GM12892 (cell line): ENCODE measurements at regions not wholly inside any gene's neighbourhood (a gene's known extent, or its start where the extent isn't known, plus 50 kb on each side); places are given as distances from the start of the nearest gene placed in this dataset.
A peak's percentile ranks its signal among the peaks of the same experiment; 100 is the strongest.

Source experiments
- DNase-seq: peaks from one replicate; pipeline ENCODE4 v3.0.0; 2011; ENCODE audit not compliant: insufficient read length
- FAIRE-seq: peaks from 2 replicates; lab custom pipeline; 2011; peaks lifted over from hg19 to GRCh38; lab: Jason Lieb, UNC
- POLR2A ChIP-seq: IDR thresholded peaks from 2 replicates; pipeline ENCODE4 v1.6.1; 2011; ENCODE audit warnings: low read depth, low read length, control low read depth
- POLR2AphosphoS5 ChIP-seq: IDR thresholded peaks from 2 replicates; pipeline ENCODE4 v1.6.1; 2011; ENCODE audit warnings: low read depth, low read length, control low read depth
- TAF1 ChIP-seq: IDR thresholded peaks from 2 replicates; pipeline ENCODE4 v1.6.1; 2011; ENCODE audit warnings: low read depth, mild to moderate bottlenecking, control low read depth, low read length, borderline replicate concordance

DNA sequence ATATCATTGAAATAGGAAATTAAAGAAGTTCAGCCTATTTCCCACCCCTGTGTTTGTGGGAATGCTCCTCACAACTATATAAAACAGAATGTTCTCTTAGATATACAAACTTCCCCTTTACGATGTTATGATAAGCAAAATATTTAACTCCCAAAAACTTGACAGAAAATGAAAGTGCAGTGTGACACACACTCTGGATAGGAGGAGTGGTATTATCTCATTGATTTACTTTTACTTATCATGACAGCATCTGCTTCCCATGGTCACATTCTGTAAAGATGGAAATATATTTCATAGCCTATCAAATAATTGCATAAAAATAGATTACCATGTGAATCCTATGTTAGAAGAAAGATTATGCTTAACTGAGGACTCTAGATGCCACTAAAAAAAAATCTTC lies 96.6 kb upstream of the STK17B start:
- DNase-seq: no peak
- FAIRE-seq: no peak
- TF ChIP-seq TAF1 (no peak), POLR2AphosphoS5 (no peak), POLR2A (no peak)

DNA sequence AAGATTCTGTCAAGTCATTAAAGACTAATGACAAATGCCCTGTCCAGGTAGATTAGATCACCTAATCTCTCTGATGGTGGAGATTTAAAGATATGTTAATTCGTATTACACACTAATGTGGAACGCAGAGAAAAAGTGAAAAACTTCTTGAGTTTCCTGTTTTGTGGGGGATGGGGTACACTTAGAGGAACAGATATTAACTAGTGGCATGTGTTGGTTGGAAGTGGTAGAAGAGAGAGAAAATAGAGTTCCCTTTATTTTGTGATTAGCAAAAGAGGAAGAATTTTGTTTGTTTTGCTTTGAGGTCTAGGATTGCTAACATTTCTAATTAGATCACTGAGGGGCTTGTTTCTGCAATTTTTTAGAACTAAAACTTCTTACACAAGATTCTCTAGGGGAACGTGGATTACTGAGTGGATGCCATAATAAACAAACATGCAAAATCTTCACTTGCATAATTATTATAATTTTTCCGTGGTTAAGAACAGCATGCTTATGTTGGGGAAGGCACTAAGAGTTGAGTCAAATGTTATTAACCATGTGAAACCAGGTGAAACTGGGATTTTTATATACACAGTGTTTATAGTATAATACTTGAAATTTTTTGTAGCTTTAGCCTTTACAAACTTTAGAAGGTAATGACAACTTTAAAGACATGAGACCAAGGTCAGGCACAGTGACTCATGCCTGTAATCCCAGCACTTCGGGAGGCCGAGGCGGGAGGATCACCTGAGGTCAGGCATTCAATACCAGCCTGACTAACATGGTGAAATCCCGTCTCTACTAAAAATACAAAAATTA lies 97.4 kb upstream of the STK17B start:
- DNase-seq (no peak), FAIRE-seq (peak; percentile 36)
- no peak for TF ChIP-seq TAF1
- TF ChIP-seq POLR2AphosphoS5: no peak
- TF ChIP-seq POLR2A: no peak

GRCh38 chr2:196271795-196272194 lies 100.4 kb upstream of the STK17B start:
- DNase-seq: no peak
- peak; percentile 5 for FAIRE-seq
- TF ChIP-seq POLR2A (no peak), POLR2AphosphoS5 (no peak), TAF1 (no peak)

DNA sequence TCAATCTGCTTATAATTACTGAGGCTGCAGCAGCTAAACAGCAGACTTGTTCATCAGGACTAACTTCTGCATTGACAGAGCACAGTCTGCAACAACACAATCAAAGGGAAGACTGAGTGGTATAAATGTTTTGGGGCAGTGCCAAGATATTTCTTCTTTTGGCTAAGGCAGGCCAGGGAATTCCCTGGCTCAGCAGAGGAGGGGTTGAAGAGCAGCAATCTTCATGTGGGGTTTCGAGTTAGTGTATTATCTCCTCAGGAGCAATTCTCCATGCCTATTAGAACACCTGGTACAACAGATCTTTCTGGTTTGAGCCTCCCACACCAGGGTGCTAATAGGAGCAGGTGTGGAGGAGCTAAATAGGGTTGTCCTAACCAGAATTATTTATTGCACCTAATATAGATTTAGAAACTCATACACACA lies 103.0 kb upstream of the STK17B start:
- DNase-seq (no peak), FAIRE-seq (peak; percentile 79)
- TF ChIP-seq TAF1: no peak
- no peak for TF ChIP-seq POLR2AphosphoS5
- TF ChIP-seq POLR2A: no peak

DNA sequence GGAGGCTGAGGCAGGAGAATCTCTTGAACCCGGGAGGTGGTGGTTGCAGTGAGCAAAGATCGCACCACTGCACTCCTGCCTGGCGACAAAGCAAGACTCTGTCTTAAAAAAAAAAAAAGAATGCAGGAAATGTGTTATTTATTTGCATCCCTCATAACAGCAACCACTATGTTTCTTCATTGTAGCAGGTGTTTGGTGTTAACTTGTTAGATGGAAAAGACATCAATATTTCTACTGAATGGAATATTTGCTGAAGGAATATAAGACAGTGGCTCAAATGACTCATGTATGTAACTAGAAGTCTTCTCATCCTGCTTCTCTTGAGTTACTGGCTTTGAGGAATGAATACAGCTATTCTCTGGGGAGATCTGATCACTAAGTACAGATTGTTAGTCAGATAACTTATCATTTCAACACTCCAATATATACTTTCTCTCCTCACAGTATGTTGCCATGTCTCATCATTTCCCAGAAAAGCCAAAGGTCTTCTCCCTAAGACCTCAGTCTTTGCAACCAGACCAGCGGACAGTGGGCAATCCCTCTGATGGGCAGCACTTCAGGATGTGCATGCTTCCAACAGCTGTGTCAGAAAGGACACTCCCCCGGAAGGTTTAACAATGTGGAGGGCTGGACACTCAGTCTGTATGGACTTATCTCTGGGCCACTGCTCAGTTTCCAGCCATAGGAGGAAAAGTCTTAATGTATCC lies 104.4 kb upstream of the STK17B start:
- DNase-seq (no peak), FAIRE-seq (peak; percentile 67)
- no peak for TF ChIP-seq POLR2AphosphoS5
- no peak for TF ChIP-seq POLR2A

- TF ChIP-seq POLR2AphosphoS5: no peak
- no peak for TF ChIP-seq TAF1
- no peak for TF ChIP-seq POLR2A
- DNase-seq (no peak), FAIRE-seq (no peak)
Observed at GRCh38 chr2:196276421-196276820, 105.0 kb upstream of the STK17B start.

GRCh38 chr2:196277002-196277401 lies 105.6 kb upstream of the STK17B start:
- peak; percentile 70 for FAIRE-seq
- DNase-seq: peak; percentile 33

GRCh38 chr2:196278491-196278911 lies 107.1 kb upstream of the STK17B start:
- FAIRE-seq (no peak), DNase-seq (no peak)

More at GRCh38 chr2:196277002-196277401, 105.6 kb upstream of the STK17B start:
- TF ChIP-seq TAF1 (no peak), POLR2AphosphoS5 (no peak), POLR2A (no peak)

GRCh38 chr2:196279541-196279940 lies 108.2 kb upstream of the STK17B start:
- no peak for TF ChIP-seq TAF1
- no peak for DNase-seq
- no peak for FAIRE-seq

More at GRCh38 chr2:196278491-196278911, 107.1 kb upstream of the STK17B start:
- no peak for TF ChIP-seq TAF1
- no peak for TF ChIP-seq POLR2AphosphoS5
- no peak for TF ChIP-seq POLR2A

DNA sequence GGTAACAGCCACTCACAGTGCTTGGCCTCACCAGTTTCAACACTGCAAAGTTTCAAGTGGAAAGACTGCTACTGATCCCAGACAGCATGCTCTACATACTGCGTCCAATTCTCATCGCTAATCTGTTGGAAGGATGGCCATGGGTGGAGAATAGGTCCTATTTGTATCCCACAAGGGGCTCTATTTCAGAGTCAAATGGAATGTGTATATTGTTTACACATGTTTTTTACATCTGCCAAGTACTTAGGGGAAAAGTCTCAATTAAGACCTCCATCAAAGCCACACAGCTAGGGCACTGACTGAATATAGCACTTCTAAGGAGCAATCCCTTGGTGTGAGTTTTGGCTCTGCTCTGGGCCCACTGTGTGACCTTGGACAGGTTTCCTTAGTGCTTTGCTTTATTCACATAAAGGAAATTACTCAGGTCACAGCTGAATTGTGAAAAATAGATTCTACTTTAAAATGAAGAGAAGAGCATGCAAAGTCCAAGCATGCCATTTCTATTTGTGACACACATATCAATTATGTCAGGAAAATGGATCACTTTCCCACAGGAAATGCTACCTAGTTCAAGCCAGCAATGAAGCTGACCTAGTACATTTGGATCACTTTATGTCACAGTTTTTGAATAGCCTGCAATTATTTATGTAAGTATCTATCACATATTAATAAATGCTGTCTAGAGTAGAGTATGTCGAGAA lies 112.9 kb upstream of the STK17B start:
- FAIRE-seq: no peak
- no peak for DNase-seq
- TF ChIP-seq POLR2AphosphoS5 (no peak), POLR2A (no peak), TAF1 (no peak)

- FAIRE-seq (no peak), DNase-seq (no peak)
- TF ChIP-seq POLR2A (no peak), TAF1 (no peak), POLR2AphosphoS5 (no peak)
Observed at GRCh38 chr2:196284866-196285557, 113.6 kb upstream of the STK17B start.
